Naive thymus-derived CD4-positive, alpha-beta T cell (primary cell): ENCODE measurements at regions not wholly inside any gene's neighbourhood (a gene's known extent, or its start where the extent isn't known, plus 50 kb on each side); places are given as distances from the start of the nearest gene placed in this dataset.

Source experiments
- ATAC-seq: fragments of 150-1000 bp; cut with Tn5 transposase; 2 replicates; pipeline ENCODE4 v1.10.0; 2021; ENCODE audit warnings: mild to moderate bottlenecking, moderate library complexity
- CTCF ChIA-PET: fragments of 350-600 bp; sonication (Branson Sonifier 250); formaldehyde crosslinking; loops from one replicate; lab custom pipeline; 2021; ENCODE audit warnings: antibody characterized with exemption; lab: Charles Lee
- POLR2A ChIA-PET: fragments of 350-600 bp; sonication (Branson Sonifier 250); formaldehyde crosslinking; loops from one replicate; lab custom pipeline; 2021; ENCODE audit warnings: antibody characterized with exemption, inconsistent platforms; lab: Charles Lee
- DNase-seq, 9 donors: peaks; one replicate each; pipeline versions ENCODE4 v3.0.0 to v3.0.0-alpha.2; 2020 to 2022; ENCODE audit warnings: mixed read lengths in 1 of 9
- H3K27ac ChIP-seq: one replicate; pipeline ENCODE4 v1.7.0; 2013; ENCODE audit warnings: mild to moderate bottlenecking, low read depth, low read length, moderate library complexity
- H3K27me3 ChIP-seq, 2 donors: one replicate each; pipeline ENCODE4 v1.7.0; 2013; ENCODE audit warnings: low read length in 2 of 2, mild to moderate bottlenecking in 2 of 2, moderate library complexity in 2 of 2; ENCODE audit not compliant: control insufficient read depth in 2 of 2, insufficient read depth in 2 of 2
- H3K36me3 ChIP-seq, 3 experiments: 1 replicate in 2 of 3; 2 replicates in 1 of 3; pipeline ENCODE4 v1.7.0; 2013; ENCODE audit warnings: low read length in 3 of 3, mild to moderate bottlenecking in 3 of 3, moderate library complexity in 1 of 3; ENCODE audit not compliant: insufficient read depth in 3 of 3, control insufficient read depth in 2 of 3
- H3K4me1 ChIP-seq, 2 donors: one replicate each; pipeline ENCODE4 v1.7.0; 2013; ENCODE audit warnings: low read length in 2 of 2, mild to moderate bottlenecking in 2 of 2, moderate library complexity in 1 of 2; ENCODE audit not compliant: control insufficient read depth in 2 of 2, insufficient read depth in 2 of 2
- H3K4me3 ChIP-seq: 2 replicates; pipeline ENCODE4 v1.7.0; 2013; ENCODE audit warnings: mild to moderate bottlenecking, low read length
- H3K9me3 ChIP-seq, 3 experiments: 1 replicate in 2 of 3; 2 replicates in 1 of 3; pipeline ENCODE4 v1.7.0; 2013; ENCODE audit warnings: low read length in 3 of 3; ENCODE audit not compliant: control insufficient read depth in 2 of 3
- H3K27ac Mint-ChIP-seq, 9 donors: one replicate each; pipeline ENCODE4 v1.8.0; 2020 to 2022; ENCODE audit warnings: mixed read lengths in 9 of 9, mild to moderate bottlenecking in 8 of 9, moderate library complexity in 5 of 9, inconsistent platforms in 2 of 9
- H3K27me3 Mint-ChIP-seq, 5 donors: one replicate each; pipeline ENCODE4 v1.8.0; 2021 to 2022; ENCODE audit warnings: mixed read lengths in 5 of 5, mild to moderate bottlenecking in 1 of 5
- H3K36me3 Mint-ChIP-seq, 5 donors: one replicate each; pipeline ENCODE4 v1.8.0; 2020 to 2022; ENCODE audit warnings: mixed read lengths in 5 of 5, mild to moderate bottlenecking in 3 of 5, inconsistent platforms in 1 of 5
- H3K4me1 Mint-ChIP-seq, 7 donors: one replicate each; pipeline ENCODE4 v1.8.0; 2020 to 2022; ENCODE audit warnings: mixed read lengths in 7 of 7, mild to moderate bottlenecking in 3 of 7, inconsistent platforms in 1 of 7
- H3K4me3 Mint-ChIP-seq, 10 donors: one replicate each; pipeline ENCODE4 v1.8.0; 2020 to 2022; ENCODE audit warnings: mild to moderate bottlenecking in 10 of 10, mixed read lengths in 10 of 10, moderate library complexity in 6 of 10, inconsistent platforms in 2 of 10
- H3K9me3 Mint-ChIP-seq, 11 donors: one replicate each; pipeline ENCODE4 v1.8.0; 2020 to 2022; ENCODE audit warnings: mixed read lengths in 11 of 11, mild to moderate bottlenecking in 4 of 11, inconsistent platforms in 1 of 11, moderate library complexity in 1 of 11
- intact Hi-C, 2 donors: fragments of 100-400 bp; cut with micrococcal nuclease; formaldehyde crosslinking; loops; one replicate each; pipeline ENCODE4 v1.15.1; 2023

DNA sequence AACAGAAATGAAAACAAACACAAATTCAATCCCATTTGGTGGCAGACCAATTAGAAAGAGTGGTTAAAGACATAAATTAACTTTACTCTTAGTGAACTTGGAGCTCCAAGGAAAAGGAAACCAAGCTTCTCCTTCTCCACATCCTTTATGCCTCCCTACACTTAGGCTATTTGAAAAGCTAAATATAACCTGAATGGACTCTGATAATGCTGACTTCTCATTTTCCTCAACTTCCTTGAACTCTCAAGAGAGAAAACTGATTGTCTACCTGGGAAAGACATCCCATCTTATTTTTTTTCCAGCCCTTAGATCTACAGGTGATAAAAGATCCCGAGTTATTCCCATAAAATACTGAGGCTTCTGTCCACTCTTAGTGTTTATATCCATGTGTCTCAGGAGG is 178.4 kb upstream of the SPAG17 start:
- Histone ChIP-seq H3K27me3 (no peaks in the 10 kb centered on the region), H3K4me3 (no peak overlapping the region), H3K36me3 (no peaks in the 10 kb centered on the region), H3K9me3 (peaks cover 0 to 26% (median 5%) of the 10 kb centered on the region in 3 experiments), H3K27ac (no peak overlapping the region), H3K4me1 (no peaks in the 10 kb centered on the region)
- Mint-ChIP-seq H3K9me3 (peaks cover 7 to 54% (median 16%) of the 10 kb centered on the region in 11 donors), H3K27me3 (no peaks in the 10 kb centered on the region), H3K4me3 (no peak overlapping the region), H3K4me1 (no peaks in the 10 kb centered on the region), H3K36me3 (no peaks in the 10 kb centered on the region), H3K27ac (no peak overlapping the region)
- no peak for ATAC-seq
- ChIA-PET POLR2A (no interaction called here), CTCF (no interaction called here)
- intact Hi-C loops, result no loop called here
- no peak for DNase-seq

DNA sequence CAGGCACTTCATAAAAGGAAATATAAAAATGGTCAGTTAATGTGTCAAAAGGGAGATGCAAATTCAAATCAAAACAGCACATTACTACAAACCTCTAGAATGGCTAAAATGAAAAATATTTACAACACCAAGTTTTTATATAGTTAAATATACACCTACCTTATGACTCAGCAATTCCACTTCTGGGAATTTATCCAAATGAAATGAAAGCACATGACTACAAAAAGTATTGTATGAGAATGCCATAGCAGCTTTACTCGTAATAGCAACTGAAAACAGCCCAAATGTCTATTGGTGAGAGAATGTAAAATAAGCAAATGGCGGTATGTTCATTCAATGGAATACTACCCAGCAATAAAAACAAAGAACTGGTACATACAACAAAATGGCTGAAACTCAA is 175.8 kb upstream of the SPAG17 start:
- Histone ChIP-seq H3K27me3 (no peaks in the 10 kb centered on the region), H3K27ac (no peak overlapping the region), H3K4me1 (no peaks in the 10 kb centered on the region), H3K9me3 (peaks cover 0 to 19% (median 5%) of the 10 kb centered on the region in 3 experiments), H3K36me3 (no peaks in the 10 kb centered on the region), H3K4me3 (no peak overlapping the region)
- POLR2A ChIA-PET, result no interaction called here
- CTCF ChIA-PET, result no interaction called here
- H3K36me3 Mint-ChIP-seq, result no peaks in the 10 kb centered on the region
- H3K27ac Mint-ChIP-seq, result no peak overlapping the region
- intact Hi-C loops, result no loop called here
- peaks cover 7 to 42% (median 17%) of the 10 kb centered on the region in 11 donors for H3K9me3 Mint-ChIP-seq
- DNase-seq, result no peak
- H3K4me3 Mint-ChIP-seq, result no peak overlapping the region
- H3K27me3 Mint-ChIP-seq, result no peaks in the 10 kb centered on the region
- no peaks in the 10 kb centered on the region for H3K4me1 Mint-ChIP-seq
- no peak for ATAC-seq

DNA sequence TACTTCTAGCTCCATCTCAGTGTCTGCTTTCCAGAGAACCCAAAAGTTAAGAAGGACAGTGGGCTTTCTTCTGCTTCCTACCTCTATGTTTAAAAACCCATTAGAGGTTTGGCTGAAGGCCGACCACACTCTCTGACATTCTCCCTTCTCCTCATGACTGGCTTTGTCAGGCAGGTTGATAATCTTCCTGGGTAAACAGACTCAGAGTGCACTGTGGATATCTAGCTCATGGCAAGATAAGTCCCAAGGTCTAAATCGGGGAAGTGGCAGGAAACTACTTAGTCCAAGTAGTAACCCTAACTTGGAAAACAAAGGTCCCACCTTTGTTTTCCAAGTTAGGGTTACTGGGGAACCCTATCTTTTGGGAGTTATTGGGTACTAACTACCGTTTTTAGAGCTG is 161.9 kb upstream of the SPAG17 start:
- Histone ChIP-seq H3K9me3 (no peaks in the 10 kb centered on the region), H3K36me3 (no peaks in the 10 kb centered on the region), H3K27ac (no peak overlapping the region), H3K4me3 (no peak overlapping the region), H3K27me3 (no peaks in the 10 kb centered on the region), H3K4me1 (no peaks in the 10 kb centered on the region)
- ChIA-PET CTCF (no interaction called here), POLR2A (no interaction called here)
- intact Hi-C loops, result no loop called here
- Mint-ChIP-seq H3K27ac (peak overlapping the region in 1 of 9 donors; percentile 17), H3K9me3 (peaks cover 3 to 37% (median 10%) of the 10 kb centered on the region in 11 donors), H3K36me3 (peaks cover 0 to 6% (median 0%) of the 10 kb centered on the region in 5 donors), H3K27me3 (no peaks in the 10 kb centered on the region), H3K4me1 (no peaks in the 10 kb centered on the region), H3K4me3 (no peak overlapping the region)
- DNase-seq, result no peak
- ATAC-seq, result no peak

DNA sequence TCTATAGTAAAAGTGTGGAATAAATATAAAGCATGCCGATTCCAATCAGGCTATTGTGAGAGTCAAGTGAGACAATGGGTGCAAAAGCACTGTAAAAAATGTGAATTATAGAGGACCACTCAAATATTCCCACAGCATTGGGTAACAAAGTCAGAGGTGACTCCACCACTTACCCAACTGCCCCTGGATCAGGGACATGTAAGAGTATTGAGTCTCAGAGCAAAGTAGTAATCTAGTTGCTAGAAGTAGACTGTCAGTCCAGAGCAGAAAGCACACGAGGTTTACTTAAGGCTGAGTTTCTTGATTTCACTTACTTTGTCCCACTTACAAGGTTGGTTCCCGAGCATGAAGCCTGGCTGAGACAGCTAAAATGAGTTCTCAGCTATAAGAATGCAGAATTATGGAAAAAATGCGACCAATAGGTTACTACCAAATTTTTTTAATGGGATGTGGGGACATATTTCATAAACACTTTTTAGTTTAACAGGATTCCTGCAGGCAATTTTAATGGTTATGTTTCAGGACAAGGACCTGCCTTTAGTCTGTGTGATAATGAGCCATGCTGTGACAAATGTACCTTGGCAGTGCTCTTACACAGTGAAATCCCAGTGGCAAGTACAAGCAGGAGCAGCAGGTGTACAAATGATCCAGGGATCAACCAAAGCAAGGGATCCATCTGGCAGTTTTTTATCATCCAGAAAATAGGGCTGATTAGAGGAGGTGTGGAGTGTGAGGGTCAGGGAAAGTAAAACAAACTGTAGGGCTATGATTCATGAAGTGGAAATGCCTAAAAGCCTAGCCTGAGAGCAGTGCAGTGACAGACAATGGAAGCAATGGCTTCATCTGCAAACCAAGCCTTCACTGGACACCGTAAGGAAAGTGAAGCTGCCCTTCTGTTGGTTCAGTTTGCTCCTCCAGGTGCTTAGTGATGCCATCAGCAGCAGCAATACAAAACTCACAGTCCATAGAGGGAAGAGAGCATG is 156.2 kb upstream of the SPAG17 start:
- Mint-ChIP-seq H3K4me3 (no peak overlapping the region), H3K27me3 (no peaks in the 10 kb centered on the region), H3K36me3 (no peaks in the 10 kb centered on the region), H3K4me1 (no peaks in the 10 kb centered on the region), H3K9me3 (peaks cover 0 to 24% (median 5%) of the 10 kb centered on the region in 11 donors), H3K27ac (no peak overlapping the region)
- H3K36me3 ChIP-seq, result no peaks in the 10 kb centered on the region
- ChIA-PET CTCF (no interaction called here), POLR2A (no interaction called here)
- H3K27ac ChIP-seq, result no peak overlapping the region
- ATAC-seq (no peak), DNase-seq (no peak)
- no peaks in the 10 kb centered on the region for H3K9me3 ChIP-seq
- intact Hi-C loops, result no loop called here
- no peaks in the 10 kb centered on the region for H3K27me3 ChIP-seq
- H3K4me3 ChIP-seq, result no peak overlapping the region
- no peaks in the 10 kb centered on the region for H3K4me1 ChIP-seq

DNA sequence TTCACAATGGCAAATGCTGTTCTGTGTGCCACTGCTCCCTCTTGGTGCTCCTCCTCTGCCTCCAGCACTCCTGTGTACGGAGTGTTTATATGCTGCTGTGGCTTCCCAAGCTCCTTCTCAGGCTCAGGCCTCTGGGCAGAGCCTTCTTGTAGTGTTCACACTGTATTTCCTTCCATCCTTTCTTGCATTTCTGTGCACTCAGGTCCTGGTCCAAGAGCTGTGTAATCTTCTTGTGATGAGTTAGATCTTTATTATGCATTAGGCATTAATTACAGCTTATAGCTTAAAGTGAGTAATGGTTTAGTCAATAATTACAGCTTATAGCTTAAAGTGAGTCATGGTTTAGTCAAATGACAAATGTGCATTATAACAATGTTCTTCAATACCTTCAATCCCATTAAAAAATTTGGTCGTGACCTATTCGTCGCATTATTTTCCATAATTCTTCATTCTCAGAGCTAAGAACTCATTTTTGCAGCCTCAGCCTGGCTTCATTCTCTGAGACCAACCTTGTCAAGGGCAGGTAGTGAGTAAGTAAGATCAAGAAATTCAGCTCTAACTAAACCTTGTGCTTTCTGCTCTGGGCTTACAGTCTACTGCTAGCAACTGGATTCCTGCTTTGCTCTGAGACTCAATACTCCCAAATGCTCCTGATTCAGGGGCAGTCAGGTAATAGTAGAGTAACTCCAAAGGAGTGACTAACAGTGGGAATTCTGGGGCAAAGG is 154.5 kb upstream of the SPAG17 start:
- H3K27me3 Mint-ChIP-seq, result no peaks in the 10 kb centered on the region
- ChIA-PET POLR2A (no interaction called here), CTCF (no interaction called here)
- H3K27ac ChIP-seq, result no peak overlapping the region
- intact Hi-C loops, result no loop called here
- no peaks in the 10 kb centered on the region for H3K27me3 ChIP-seq
- no peak overlapping the region for H3K4me3 ChIP-seq
- no peaks in the 10 kb centered on the region for H3K4me1 Mint-ChIP-seq
- no peaks in the 10 kb centered on the region for H3K36me3 Mint-ChIP-seq
- H3K4me3 Mint-ChIP-seq, result no peak overlapping the region
- H3K4me1 ChIP-seq, result no peaks in the 10 kb centered on the region
- H3K27ac Mint-ChIP-seq, result no peak overlapping the region
- ATAC-seq, result no peak
- H3K9me3 ChIP-seq, result no peaks in the 10 kb centered on the region
- no peaks in the 10 kb centered on the region for H3K36me3 ChIP-seq
- no peak for DNase-seq
- peaks cover 0 to 12% (median 5%) of the 10 kb centered on the region in 11 donors for H3K9me3 Mint-ChIP-seq

DNA sequence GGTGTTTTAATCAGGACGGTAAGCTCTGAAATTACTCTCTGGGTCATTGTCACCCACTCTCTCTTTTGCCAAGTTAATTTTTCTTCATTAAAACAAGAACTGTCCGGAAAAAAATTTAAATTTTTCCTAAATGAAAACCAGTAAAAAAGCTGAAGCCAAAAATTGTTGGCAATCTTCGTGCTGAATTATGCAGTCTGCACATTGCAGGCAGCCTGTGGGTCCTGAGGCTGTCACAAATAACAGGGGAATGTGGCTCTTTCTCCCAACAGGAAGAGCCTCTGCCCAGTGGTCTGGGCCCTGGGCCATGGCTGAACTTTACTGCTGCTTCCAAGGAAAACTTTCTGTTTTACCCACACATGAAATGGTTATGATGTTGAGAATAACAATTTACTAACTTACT is 153.9 kb upstream of the SPAG17 start:
- H3K27ac ChIP-seq, result no peak overlapping the region
- intact Hi-C loops, result no loop called here

More for the DNA sequence above, 153.9 kb upstream of the SPAG17 start:
- Mint-ChIP-seq H3K27ac (no peak overlapping the region), H3K9me3 (peaks cover 0 to 12% (median 5%) of the 10 kb centered on the region in 11 donors), H3K4me1 (no peaks in the 10 kb centered on the region), H3K27me3 (no peaks in the 10 kb centered on the region), H3K36me3 (no peaks in the 10 kb centered on the region), H3K4me3 (no peak overlapping the region)
- Histone ChIP-seq H3K9me3 (no peaks in the 10 kb centered on the region), H3K27me3 (no peaks in the 10 kb centered on the region), H3K36me3 (no peaks in the 10 kb centered on the region), H3K4me3 (no peak overlapping the region), H3K4me1 (no peaks in the 10 kb centered on the region)
- DNase-seq (no peak), ATAC-seq (no peak)
- ChIA-PET CTCF (no interaction called here), POLR2A (no interaction called here)
